ENCODE measurements at regions not wholly inside any gene's neighbourhood (a gene's known extent, or its start where the extent isn't known, plus 50 kb on each side); places are given as distances from the start of the nearest gene placed in this dataset.
"Not testable (repeated sequence)": the region's sequence is repeated elsewhere in the genome, so short reads cannot be mapped to it uniquely, and the experiment has no call there.

DNA sequence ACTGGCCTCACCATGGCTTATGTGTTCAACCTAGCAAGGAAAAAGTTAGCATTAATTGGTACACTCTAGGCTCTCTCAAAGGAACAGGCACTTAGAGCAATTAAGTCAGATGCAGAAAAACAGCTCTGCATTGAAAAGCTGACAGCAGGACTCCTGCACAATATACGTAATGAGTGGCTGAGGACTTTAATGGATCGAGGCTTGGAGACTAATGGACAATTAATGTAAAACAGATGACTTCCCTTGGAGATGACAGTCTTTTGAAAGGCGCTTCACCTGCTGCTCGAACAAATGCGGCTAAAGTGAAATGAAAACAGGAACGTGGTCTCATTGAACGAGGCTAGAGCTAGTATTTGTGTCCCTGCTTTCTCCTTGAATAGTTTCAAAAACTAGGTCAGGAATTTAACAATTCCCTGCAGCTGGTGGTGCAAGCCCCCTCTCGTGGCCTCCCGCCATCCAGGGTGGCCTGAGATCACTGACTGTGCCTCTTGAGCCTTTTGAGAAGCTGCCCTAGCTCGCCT is 137.1 kb downstream of the ELOVL4 start:
- DNase-seq (ENCODE audit: low read depth in 3 of 3), result no peak

DNA sequence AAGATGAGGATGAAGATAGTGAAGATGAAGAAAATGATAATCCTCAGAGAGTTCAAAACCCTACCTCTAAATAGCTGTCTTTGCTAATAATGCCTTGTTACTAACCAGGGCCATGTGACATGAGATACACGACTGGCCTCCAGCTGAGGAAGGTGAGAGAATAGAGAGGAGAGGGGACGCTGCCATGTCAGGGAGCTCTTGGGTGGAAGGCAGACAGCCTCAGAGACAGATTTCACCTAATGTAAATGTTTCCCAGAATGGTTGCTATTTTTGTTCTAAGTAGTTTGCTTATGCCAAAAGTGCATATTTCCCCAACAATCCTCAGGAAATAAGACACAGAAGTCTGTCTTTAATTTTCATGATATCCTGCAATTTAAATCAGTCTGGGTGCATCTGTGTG is 138.4 kb downstream of the ELOVL4 start:
- no peak for DNase-seq (ENCODE audit: low read depth in 3 of 3)

DNA sequence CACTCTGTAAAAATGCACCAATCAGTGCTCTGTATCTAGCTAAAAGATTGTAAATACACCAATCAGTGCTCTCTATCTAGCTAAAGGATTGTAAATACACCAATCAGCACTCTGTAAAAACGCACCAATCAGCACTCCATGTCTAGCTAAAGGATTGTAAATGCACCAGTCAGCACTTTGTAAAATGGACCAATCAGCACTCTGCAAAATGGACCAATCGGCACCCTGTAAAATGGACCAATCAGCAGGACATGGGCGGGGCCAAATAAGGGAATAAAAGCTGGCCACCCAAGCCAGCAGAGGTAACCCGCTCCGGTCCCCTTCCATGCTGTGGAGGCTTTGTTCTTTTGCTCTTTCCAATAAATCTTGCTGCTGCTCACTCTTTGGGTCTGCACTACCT is 140.7 kb downstream of the ELOVL4 start:
- not testable (repeated sequence) for DNase-seq (ENCODE audit: low read depth in 3 of 3)

DNA sequence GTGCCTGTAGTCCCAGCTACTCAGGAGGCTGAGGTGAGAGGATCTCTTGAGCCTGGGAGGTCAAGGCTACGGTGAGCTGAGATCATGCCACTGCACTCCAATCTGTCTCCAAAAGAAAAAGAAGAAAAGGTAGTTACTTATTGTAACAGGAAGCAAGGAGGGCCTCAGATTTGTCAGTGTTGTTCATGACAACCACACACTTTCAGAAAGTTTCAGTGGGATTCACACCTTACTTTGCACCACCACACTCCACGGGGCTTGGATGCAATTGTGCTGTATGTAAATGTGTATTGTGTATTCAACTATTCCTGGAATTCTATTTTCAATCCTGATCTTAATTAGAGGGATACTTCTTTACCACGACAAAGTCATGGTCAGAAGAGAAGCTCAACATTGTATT is 142.6 kb downstream of the ELOVL4 start:
- DNase-seq (ENCODE audit: low read depth in 3 of 3), result no peak

DNA sequence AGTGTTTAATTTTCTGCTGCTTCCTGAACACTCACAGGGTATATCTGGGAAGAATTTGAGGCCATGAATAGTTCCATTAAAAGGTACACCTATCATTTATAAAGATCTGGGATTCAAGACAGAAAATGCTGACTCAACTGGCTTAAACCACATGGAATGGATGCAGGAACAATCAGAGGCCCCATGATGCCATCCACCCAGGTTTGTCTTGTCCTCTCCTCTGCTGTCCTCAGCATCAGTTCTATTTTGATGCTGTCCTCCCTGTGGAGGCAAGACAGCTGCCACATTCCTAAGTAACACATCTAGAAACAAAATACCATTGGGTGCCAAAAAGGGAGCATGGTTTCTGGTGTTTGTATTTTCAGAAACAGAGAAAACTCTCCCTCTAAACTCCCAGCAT is 143.4 kb downstream of the ELOVL4 start:
- DNase-seq (ENCODE audit: low read depth in 3 of 3), result no peak

DNA sequence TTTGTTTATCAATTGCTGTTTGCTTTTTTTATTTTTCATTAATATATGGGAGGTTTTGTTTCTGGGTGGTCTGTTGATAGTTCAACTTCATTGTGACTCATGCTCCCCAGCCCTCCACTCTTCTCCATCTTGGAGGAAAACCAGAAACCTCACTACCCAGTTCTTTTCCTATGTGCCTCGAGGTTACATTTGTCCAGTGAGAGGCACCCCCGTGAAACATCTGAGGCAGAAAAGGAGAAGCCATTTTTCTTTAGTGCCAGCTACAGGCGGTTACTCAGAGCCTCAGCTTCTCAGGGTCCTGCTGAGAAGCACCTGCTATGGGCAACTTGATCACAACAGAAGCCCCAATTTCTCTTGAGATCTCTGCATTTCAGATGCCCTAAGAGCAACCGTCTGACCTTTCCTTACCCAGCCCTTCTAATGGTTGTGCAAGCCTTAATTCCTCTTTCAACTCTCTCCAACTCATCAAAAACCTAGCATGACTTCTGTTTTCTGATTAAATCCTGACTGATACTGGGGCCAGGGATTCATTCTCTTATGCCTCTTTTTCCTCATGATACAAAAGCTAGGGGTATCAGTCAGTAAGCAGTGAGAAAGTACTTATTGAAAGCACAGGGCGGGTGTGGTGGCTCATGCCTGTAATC is 144.6 kb downstream of the ELOVL4 start:
- no peak for DNase-seq (ENCODE audit: low read depth in 3 of 3)

DNA sequence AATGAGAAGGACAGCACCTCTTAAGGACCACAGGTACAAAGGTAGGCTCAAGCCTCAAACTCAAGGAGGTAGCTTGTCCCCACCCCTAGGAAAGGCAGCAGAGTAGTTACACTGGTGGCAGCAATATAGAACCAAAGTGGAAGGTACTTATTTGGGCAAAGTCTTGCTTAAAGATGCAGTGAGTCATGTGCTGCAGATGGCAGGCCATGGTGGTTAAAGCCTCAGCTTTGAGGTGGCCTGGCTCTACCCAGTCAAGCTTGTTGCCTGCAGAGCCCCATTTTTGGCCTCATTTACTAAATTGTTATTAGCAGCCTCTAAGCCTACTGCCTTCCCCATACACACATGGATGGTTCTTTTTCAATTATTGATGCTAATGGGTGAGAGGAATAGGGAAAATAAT is 146.0 kb downstream of the ELOVL4 start:
- no peak for DNase-seq (ENCODE audit: low read depth in 3 of 3)

DNA sequence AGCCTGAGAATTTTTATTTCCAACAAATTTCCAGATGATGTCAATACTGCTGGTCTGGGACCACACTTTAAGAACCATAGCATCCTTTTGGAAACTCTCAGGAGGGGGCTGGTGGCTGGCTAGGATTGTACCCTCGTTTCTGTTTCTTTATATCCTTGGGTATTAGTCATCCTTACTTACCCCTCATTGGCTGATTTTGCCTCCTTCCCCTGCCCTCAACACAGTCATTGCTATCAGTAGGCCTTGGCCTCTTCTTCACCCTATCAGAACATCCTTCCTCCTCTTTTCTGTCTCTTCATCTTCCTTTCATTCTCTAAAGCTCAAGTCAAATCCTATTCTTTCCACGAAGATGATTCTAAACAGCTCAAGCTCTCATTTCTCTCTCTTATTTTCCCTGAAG is 148.5 kb downstream of the ELOVL4 start:
- no peak for DNase-seq (ENCODE audit: low read depth in 3 of 3)

DNA sequence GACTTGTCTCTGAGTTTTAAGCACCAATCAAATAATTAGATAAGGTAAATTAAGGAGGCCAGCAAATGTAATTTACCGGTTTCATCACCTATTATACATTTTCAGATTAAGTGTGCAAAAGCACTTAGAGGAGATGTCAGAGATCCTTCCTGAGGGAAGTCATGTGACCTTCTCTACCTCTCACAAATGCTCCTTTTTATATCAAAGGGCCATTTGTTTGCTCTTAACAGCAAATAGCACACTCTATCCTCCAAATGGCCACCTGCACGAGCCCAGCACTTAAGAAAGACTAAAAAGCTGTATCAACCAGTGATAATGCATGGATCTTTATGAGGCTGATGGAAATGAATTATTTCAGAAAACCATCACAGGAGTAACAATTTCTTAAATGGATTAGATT is 149.4 kb downstream of the ELOVL4 start:
- DNase-seq (ENCODE audit: low read depth in 3 of 3), result no peak

DNA sequence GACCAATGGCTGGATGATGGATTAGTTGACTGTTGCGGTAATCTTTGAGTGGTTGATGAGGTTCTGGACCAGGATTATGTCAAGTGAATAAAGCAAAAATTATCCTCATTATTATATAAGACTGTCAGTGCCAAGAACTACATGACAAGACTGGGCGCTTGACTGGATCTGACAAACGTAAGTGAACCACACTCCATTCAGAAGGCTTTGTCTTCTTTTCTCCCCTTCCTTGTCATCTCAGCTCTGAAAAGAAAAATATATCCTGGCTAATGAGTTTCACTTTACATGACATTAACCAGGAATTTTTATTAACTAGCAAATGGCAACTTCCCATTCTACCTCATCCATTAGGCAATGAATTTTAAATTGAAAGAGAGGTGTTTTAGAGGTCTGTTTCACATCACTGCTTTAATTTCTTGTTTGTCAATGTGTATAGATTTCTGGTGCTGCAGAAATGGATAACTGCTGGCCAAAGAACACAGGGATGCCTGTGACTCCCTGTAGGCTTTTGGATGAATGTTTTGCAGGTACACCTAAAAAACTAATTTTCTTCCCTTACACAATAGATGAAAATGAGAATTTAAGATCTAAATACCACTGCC is 150.1 kb downstream of the ELOVL4 start:
- no peak for DNase-seq (ENCODE audit: low read depth in 3 of 3)

DNA sequence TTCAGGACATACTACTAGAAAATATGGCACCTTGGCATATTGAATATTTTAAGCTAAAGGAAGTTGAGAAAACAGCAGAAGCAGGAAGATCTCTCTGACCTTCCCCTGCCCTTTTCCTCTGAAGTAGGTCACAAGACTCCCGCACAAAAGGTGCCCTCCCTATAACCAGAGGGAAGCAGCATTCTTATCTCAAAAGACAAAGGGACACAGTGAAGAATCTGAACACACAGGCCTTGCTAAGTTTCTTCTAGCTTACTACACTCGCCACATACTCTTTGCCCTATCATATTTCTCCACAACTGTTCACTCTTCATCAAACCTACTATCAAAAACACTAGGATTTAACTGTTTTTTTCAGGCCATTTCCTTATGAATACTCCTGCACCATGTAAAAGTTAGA is 151.2 kb downstream of the ELOVL4 start:
- no peak for DNase-seq (ENCODE audit: low read depth in 3 of 3)

DNA sequence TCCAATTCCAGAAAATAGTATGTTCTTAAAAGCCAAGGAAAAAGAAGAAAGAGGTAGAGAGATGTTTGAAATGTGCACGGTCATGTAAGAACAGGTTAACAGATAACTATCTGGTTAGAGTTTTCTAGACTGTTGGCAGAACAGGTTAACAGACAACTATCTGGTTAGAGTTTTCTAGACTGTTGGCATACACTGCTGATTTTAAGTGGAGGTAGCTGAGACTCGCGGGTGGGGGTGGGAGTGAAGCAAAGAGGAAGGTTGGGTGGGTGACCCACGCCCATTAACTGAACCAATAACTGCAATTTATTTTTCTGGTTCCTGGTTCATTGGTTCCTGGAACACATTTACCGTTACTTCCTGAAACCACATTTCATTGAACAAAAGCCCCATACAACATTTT is 157.5 kb downstream of the ELOVL4 start:
- no peak for DNase-seq (ENCODE audit: low read depth in 3 of 3)

DNA sequence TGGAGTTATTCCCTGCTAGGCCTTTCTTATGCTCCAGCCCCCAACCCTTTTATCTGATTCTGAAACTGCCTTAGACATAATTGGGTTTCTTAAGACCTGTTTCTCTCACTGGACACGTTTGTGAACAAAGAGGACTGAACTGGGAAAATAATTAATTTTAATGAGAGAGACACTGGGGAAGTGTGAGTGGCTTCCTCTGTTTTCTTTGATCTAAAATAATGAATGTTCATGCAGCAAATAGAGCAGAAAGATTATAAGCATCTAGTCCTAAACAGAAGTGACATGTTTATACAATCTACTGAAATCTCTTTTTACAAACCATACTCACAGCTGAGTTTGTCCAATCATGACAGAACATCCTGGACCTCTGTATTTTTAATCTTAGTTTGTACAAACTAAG is 157.6 kb downstream of the SH3BGRL2 start:
- DNase-seq (ENCODE audit: low read depth in 3 of 3), result no peak

DNA sequence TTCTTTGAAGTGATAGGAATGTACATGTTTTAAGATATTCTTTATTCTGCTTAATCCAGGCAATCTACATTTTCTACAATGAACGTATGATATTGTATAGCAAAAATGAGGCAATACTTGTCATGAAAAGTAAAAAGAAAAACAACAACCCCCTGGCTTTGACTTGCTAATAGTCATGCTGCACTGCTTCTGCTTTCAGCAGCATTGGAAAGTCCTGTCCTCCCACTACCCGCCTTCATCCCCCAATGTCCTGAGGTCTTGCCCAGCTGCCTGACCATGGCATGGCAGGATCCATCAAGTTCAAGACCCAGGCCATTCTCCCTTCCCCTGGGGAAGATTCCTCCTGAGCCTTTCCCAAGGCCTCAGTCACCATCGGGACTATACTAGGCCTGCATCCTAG is 156.5 kb downstream of the SH3BGRL2 start:
- no peak for DNase-seq (ENCODE audit: low read depth in 3 of 3)

DNA sequence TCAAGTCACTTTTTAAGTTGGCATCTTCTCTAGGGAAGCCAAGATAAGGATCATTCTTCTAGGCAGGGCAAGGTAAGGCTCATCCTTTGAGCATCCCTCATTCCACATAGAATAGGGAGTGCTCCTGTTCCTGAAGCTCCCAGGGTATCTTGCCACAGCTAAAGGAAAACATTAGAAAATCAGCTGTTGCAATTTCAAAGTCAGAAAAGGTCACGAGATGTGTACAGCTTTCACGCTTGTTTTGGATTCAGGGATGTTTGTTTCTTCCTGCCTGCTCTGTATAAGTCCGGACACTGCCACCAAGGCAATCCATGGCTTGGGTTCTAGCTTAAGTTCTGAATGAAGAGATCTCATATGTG is 153.2 kb downstream of the SH3BGRL2 start:
- DNase-seq (ENCODE audit: low read depth in 3 of 3), result no peak

DNA sequence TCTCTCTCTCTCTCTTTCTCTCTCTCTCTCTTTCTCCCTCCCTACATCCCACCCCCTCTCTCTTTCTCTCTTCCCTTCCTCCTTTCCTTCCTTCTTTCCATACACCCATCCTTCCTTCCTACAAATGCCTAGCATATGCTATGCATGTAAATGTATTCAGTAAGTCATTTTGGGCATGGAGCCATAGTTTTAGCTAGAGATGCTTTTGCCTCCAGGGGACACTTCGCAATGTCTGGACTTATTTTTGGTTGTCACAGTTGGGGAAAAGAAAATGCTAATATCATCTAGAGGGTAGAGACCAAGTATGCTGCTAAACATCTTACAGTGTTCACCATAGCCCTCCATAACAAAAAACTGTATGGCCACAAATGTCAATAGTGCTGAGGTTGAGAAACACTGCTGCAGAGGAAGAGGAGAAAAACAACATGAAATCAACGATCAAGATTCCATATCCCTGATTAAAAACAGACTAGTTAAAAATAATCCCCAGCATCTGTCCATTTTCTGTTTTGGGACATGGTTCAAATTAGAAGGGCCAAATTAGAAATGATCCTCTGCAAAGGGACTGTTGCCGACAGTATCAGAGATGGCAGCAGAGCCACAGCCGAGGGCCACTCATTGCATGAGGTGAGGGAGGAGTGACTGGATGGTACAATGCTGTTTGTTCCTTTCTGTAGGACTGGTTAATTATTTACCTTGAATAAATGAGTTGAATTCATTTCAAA is 152.7 kb downstream of the SH3BGRL2 start:
- DNase-seq (ENCODE audit: low read depth in 3 of 3), result no peak

DNA sequence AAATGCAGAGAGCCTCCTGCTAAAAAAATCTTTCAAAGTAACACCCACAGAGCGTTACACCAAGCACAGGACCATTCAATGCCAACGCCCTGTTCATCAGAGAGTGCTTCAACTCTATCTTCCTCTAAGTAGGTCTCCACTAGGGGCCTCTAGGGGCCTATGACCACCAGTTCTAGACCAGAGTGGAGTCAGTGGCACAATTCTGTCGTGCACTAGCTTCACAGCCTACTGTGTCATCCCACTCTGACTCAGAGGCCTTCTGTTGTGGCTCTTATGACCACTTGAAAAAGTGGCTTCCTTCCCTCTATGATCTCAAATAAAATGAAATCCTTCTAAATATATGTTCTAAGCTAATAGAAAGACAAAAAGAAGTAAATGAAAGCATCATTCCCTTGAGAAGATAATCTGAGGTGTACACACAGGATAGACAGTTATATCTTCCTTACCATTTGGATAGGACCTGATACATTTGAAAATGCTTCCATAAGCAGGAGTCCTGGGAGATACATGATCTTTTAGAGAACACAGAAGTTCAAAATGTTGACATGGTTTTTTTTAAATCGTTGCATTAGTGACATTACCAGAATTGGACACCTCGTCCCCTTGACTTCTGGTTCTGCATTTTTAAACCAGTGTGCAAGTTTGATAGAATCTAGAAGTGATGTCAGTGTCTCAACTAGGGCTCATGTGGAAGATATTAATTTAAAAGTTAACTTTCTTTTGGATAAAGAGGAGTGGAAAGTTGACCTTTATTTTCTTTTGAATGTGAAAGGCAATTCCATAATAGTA is 151.9 kb downstream of the SH3BGRL2 start:
- no peak for DNase-seq (ENCODE audit: low read depth in 3 of 3)

DNA sequence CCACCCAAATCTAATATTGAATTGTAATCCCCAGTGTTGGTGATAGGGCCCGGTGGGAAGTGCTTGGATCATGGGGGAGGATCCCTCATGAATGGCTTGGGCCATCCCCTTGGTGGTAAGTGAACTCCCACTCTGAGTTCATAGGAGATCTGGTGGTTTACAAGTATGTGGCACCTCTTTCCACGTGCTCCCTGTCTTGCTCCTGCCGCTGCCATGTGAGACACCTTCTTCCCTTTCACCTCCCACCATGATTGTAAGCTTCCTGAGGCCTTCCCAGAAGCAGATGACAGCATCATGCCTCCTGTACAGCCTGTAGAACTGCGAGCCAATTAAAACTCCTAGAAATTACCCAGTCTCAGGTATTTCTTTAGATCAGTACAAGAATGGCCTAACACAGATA is 150.8 kb downstream of the SH3BGRL2 start:
- no peak for DNase-seq (ENCODE audit: low read depth in 3 of 3)

DNA sequence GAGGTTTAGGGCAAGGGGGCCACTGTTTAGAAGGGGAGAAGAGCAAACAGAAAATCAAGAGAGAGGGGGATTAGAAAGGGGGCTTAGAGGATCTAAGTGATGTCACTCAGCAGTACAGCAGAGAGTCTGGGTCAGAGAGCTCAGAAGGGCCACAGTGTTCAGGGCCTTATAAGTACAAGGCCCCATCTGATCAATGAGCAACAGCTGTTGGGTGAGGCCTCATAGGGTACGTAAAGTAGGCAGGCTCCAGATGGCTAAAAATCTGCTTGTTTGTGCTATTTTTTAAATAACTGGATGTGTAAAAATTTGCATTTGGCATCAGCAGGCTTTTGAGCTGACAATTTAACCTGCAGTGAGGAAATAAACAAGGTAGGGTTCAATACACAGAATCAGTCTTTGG is 149.8 kb downstream of the SH3BGRL2 start:
- no peak for DNase-seq (ENCODE audit: low read depth in 3 of 3)

DNA sequence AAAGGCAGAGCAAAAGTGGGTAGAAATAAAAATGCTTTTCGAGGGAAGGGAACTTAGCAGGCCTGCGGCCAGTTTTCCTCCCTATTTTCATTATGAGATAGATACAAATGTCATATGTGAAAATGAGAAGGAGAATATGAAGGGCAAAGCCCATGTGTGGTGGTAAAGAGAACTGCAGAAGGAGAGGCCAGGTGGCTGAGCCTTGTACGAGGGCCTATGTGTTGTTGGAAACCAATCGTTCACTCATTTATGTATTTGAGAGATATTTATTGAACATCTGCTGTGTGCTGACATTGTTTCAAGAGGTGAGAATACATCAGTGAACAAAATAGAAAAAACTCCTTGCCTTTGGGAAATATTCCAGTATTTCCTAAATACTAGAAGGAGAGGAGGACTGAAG is 147.7 kb downstream of the SH3BGRL2 start:
- DNase-seq (ENCODE audit: low read depth in 3 of 3), result no peak

DNA sequence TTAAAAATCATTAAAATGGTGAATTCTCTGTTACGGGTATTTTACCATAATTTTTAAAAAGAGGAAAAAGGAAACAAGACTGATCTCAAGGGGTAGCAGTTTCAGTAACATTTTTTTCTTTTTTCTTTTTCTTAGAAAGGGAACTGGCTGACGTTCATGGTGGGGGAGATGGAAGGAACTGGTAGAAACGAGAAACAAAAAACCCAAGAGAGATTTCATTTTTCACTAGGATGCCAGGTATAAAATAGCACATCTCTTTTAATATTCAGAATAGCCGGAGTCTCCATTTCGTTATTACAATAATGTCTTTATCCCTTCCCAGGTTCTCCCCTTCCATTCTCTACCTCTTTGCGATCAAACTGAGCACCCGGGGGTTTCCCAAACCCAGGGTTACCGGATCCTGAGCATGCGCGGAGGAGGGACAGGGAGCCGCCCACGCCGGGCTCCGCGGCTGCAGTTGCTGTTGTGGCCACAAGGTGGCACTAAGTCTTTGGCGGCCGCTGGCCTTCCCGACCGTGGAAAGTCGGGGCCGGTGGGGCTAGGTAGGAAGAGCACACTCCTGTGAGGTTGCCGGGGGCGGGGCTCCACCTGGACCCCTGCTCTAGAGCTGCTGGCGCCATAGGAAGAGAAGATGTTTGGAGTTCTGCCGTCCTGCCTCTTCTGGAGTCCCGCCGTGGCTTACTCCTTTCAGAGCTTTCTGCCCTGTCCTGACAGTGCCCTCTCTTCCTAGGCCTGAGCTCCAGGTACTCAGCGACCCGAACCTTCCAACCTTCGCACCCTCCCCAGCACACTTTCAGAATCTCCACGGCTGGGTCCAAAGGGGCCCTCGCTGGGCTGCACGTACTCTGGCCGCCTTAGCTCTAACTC is 146.8 kb downstream of the SH3BGRL2 start:
- DNase-seq (ENCODE audit: low read depth in 3 of 3), result peak; percentile 77 to 84 (median 83)
